Spleen (tissue), 7 donors: ENCODE measurements at regions not wholly inside any gene's neighbourhood (a gene's known extent, or its start where the extent isn't known, plus 50 kb on each side); places are given as distances from the start of the nearest gene placed in this dataset.

Experiments
- CTCF ChIP-seq, 11 experiments: fragments of 200-600 bp in 7 of 11; fragments of 450-650 bp in 4 of 11; sonication (generic) in 4 of 11; IDR thresholded peaks in 8 of 11; conservative IDR thresholded peaks in 3 of 11; 1 replicate in 7 of 11; 2 replicates in 4 of 11; pipeline versions ENCODE4 v1.4.0 to v1.8.0; 2016 to 2021; ENCODE audit warnings: antibody characterized with exemption in 11 of 11, inconsistent platforms in 4 of 11, mild to moderate bottlenecking in 1 of 11
- POLR2A ChIP-seq, 3 donors: fragments of 450-650 bp; IDR thresholded peaks; one replicate each; pipeline ENCODE4 v1.5.1; 2017; ENCODE audit warnings: antibody characterized with exemption in 3 of 3, mild to moderate bottlenecking in 1 of 3
- POLR2AphosphoS5 ChIP-seq, 3 donors: sonication (generic); formaldehyde crosslinking; IDR thresholded peaks; one replicate each; pipeline ENCODE4 v1.5.1; 2017; ENCODE audit warnings: antibody characterized with exemption in 3 of 3
- donor health status: DM: no; HTN: no; CAD: no; lungs with moderate emphysema.
- donor health status: DM: no; HTN: no; CAD: no.
- donor health status: DM: no; HTN: no; CAD: no.

- TF ChIP-seq POLR2AphosphoS5 (IDR thresholded peaks at IDR 0.05) (no peak), CTCF (IDR thresholded peaks at IDR 0.05 in 8 of 11, conservative IDR thresholded peaks at IDR 0.05 in 3 of 11) (no peak), POLR2A (IDR thresholded peaks at IDR 0.05) (no peak)
These were observed 262.0 kb upstream of the KITLG start for GRCh38 chr12:88842314-88842713.
